K562 (cell line): ENCODE measurements at regions not wholly inside any gene's neighbourhood (a gene's known extent, or its start where the extent isn't known, plus 50 kb on each side); places are given as distances from the start of the nearest gene placed in this dataset.
A peak's percentile ranks its signal among the peaks of the same experiment; 100 is the strongest.

Experiments
- BHLHE40 ChIP-seq: IDR thresholded peaks from 2 replicates; pipeline ENCODE4 v1.6.1; 2011; ENCODE audit warnings: low read length, improper control_type of control experiment
- CBFB ChIP-seq: sonication (generic); formaldehyde crosslinking; IDR thresholded peaks from 2 replicates; pipeline ENCODE4 v1.4.0; 2020; ENCODE audit warnings: mild to moderate bottlenecking, missing genetic modification reagents
- CHD7 ChIP-seq: fragments of 200-600 bp; sonication (generic); IDR thresholded peaks from one replicate; pipeline ENCODE4 v1.6.1; 2012; ENCODE audit warnings: mild to moderate bottlenecking, low read depth, low read length, inconsistent platforms
- ETV1 ChIP-seq: fragments of 450-650 bp; conservative IDR thresholded peaks from 2 replicates; pipeline ENCODE4 v1.6.1; 2016; ENCODE audit warnings: missing genetic modification characterization, control low read depth, low read depth, missing compliant biosample characterization
- PPARD ChIP-seq: fragments of 250-450 bp; sonication (Bioruptor Pico); IDR thresholded peaks from 2 replicates; pipeline ENCODE4 v1.8.0; 2022; ENCODE audit warnings: inconsistent platforms, mild to moderate bottlenecking, moderate library complexity
- PTTG1 ChIP-seq: fragments of 450-650 bp; IDR thresholded peaks from 2 replicates; pipeline ENCODE4 v1.6.1; 2016; ENCODE audit warnings: low read depth, mild to moderate bottlenecking, missing genetic modification characterization, missing compliant biosample characterization
- TAF9B ChIP-seq: fragments of 450-650 bp; IDR thresholded peaks from 2 replicates; pipeline ENCODE4 v1.6.1; 2018; ENCODE audit warnings: mild to moderate bottlenecking; ENCODE audit not compliant: partially characterized antibody
- ZFP1 ChIP-seq: fragments of 450-650 bp; formaldehyde crosslinking; IDR thresholded peaks from 2 replicates; pipeline ENCODE4 v1.4.0; 2020; ENCODE audit warnings: mild to moderate bottlenecking, mixed read lengths
- ZNF239 ChIP-seq: fragments of 250-450 bp; sonication (Bioruptor Pico); IDR thresholded peaks from 2 replicates; pipeline ENCODE4 v1.4.0; 2020; ENCODE audit warnings: mild to moderate bottlenecking
- ZNF253 ChIP-seq: fragments of 250-450 bp; sonication (Bioruptor Pico); conservative IDR thresholded peaks from 2 replicates; pipeline ENCODE4 v1.6.1; 2021; ENCODE audit warnings: mild to moderate bottlenecking
- ZNF644 ChIP-seq: fragments of 200-800 bp; sonication (Bioruptor generic); IDR thresholded peaks from 2 replicates; pipeline ENCODE4 v1.6.1; 2016; ENCODE audit warnings: low read depth, missing genetic modification characterization, missing compliant biosample characterization
- TF ChIP-seq, protein P1 (sequence below), 3 experiments: IDR thresholded peaks in 2 of 3; conservative IDR thresholded peaks in 1 of 3; 2 replicates each; pipeline ENCODE4 v1.5.1; 2011 to 2012; ENCODE audit warnings: low read length in 3 of 3, mild to moderate bottlenecking in 3 of 3, control low read depth in 2 of 3, improper control_type of control experiment in 1 of 3, inconsistent platforms in 1 of 3, low read depth in 1 of 3, mixed read lengths in 1 of 3, moderate library complexity in 1 of 3; ENCODE audit not compliant: insufficient read depth in 2 of 3
- TF ChIP-seq, protein P2 (sequence below): sonication (generic); formaldehyde crosslinking; IDR thresholded peaks from 2 replicates; pipeline ENCODE4 v1.8.1; 2023; ENCODE audit warnings: mild to moderate bottlenecking, missing genetic modification reagents

- TF ChIP-seq ZNF239 (CRISPR knock-in tag) (no peak), CBFB (CRISPR knock-in tag) (no peak), BHLHE40 (no peak), TAF9B (no peak), PTTG1 (no peak), ZFP1 (peak; percentile 100), PPARD (no peak), ETV1 (tag) (no peak), ZNF253 (CRISPR knock-in tag) (no peak), ZNF644 (no peak), CHD7 (no peak)
- TF ChIP-seq, protein P1, sequence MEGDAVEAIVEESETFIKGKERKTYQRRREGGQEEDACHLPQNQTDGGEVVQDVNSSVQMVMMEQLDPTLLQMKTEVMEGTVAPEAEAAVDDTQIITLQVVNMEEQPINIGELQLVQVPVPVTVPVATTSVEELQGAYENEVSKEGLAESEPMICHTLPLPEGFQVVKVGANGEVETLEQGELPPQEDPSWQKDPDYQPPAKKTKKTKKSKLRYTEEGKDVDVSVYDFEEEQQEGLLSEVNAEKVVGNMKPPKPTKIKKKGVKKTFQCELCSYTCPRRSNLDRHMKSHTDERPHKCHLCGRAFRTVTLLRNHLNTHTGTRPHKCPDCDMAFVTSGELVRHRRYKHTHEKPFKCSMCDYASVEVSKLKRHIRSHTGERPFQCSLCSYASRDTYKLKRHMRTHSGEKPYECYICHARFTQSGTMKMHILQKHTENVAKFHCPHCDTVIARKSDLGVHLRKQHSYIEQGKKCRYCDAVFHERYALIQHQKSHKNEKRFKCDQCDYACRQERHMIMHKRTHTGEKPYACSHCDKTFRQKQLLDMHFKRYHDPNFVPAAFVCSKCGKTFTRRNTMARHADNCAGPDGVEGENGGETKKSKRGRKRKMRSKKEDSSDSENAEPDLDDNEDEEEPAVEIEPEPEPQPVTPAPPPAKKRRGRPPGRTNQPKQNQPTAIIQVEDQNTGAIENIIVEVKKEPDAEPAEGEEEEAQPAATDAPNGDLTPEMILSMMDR (IDR thresholded peaks at IDR 0.05 in 2 of 3, conservative IDR thresholded peaks at IDR 0.05 in 1 of 3; ENCODE audit: insufficient read depth in 2 of 3, low read depth in 1 of 3, low read length in 3 of 3): no peak; a peak in 1 of 6 replicates
- TF ChIP-seq, protein P2, sequence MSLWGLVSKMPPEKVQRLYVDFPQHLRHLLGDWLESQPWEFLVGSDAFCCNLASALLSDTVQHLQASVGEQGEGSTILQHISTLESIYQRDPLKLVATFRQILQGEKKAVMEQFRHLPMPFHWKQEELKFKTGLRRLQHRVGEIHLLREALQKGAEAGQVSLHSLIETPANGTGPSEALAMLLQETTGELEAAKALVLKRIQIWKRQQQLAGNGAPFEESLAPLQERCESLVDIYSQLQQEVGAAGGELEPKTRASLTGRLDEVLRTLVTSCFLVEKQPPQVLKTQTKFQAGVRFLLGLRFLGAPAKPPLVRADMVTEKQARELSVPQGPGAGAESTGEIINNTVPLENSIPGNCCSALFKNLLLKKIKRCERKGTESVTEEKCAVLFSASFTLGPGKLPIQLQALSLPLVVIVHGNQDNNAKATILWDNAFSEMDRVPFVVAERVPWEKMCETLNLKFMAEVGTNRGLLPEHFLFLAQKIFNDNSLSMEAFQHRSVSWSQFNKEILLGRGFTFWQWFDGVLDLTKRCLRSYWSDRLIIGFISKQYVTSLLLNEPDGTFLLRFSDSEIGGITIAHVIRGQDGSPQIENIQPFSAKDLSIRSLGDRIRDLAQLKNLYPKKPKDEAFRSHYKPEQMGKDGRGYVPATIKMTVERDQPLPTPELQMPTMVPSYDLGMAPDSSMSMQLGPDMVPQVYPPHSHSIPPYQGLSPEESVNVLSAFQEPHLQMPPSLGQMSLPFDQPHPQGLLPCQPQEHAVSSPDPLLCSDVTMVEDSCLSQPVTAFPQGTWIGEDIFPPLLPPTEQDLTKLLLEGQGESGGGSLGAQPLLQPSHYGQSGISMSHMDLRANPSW: no peak
Observed at GRCh38 chr6:51166914-51167313, 348.2 kb downstream of the TFAP2B start (continued).
